Adrenal gland (tissue), 9 donors: ENCODE measurements at regions not wholly inside any gene's neighbourhood (a gene's known extent, or its start where the extent isn't known, plus 50 kb on each side); places are given as distances from the start of the nearest gene placed in this dataset.

ENCODE experiments used
- DNase-seq, 7 donors: peaks; one replicate each; pipeline ENCODE4 v3.0.0-alpha.2; 2019 to 2020
- H3K27ac ChIP-seq, 5 donors: fragments of 200-600 bp; sonication (generic) in 4 of 5; 1 replicate in 3 of 5; 2 replicates in 2 of 5; pipeline versions ENCODE4 v1.5.1 to v1.8.0; 2016 to 2020; ENCODE audit warnings: mild to moderate bottlenecking in 1 of 5
- H3K27me3 ChIP-seq: fragments of 200-600 bp; 2 replicates; pipeline ENCODE4 v1.8.0; 2021
- H3K36me3 ChIP-seq, 2 donors: fragments of 200-600 bp; replicated peaks in 1 of 2; 1 replicate in 1 of 2; 2 replicates in 1 of 2; pipeline versions ENCODE4 v1.5.1 to v1.8.0; 2018 to 2022
- H3K4me1 ChIP-seq, 2 donors: fragments of 200-600 bp; replicated peaks in 1 of 2; 1 replicate in 1 of 2; 2 replicates in 1 of 2; pipeline versions ENCODE4 v1.5.1 to v1.8.0; 2018 to 2021
- H3K4me3 ChIP-seq, 4 donors: fragments of 200-600 bp; sonication (generic) in 3 of 4; one replicate each; pipeline ENCODE4 v1.5.1; 2016 to 2018
- H3K9me3 ChIP-seq, 3 donors: fragments of 200-600 bp; sonication (generic) in 1 of 3; replicated peaks in 1 of 3; 1 replicate in 2 of 3; 2 replicates in 1 of 3; pipeline versions ENCODE4 v1.5.1 to v1.8.0; 2016 to 2021
- POLR2A ChIP-seq, 2 donors: fragments of 450-650 bp; IDR thresholded peaks; one replicate each; pipeline ENCODE4 v1.6.1; 2017; ENCODE audit warnings: antibody characterized with exemption in 2 of 2, mild to moderate bottlenecking in 2 of 2, moderate library complexity in 1 of 2
- WGBS, 4 donors: extraction: QIAGEN DNeasy Blood & Tissue Kit in 2 of 4; methylation state at CpG; one replicate each; pipeline versions ENCODE4 v1.1.5 to v1.1.7; 2013 to 2017; 5-methylcytosine and 5-hydroxymethylcytosine counted together
- intact Hi-C, 2 donors: fragments of 100-400 bp; cut with DNase I; formaldehyde crosslinking; loops; one replicate each; pipeline versions ENCODE4 v1.14.1 to v1.15.0; 2022 to 2023
- TF ChIP-seq, protein P1 (sequence below), 6 experiments: fragments of 450-650 bp in 4 of 6; fragments of 200-600 bp in 2 of 6; sonication (generic) in 1 of 6; IDR thresholded peaks; 1 replicate in 5 of 6; 2 replicates in 1 of 6; pipeline versions ENCODE4 v1.5.1 to v1.8.0; 2016 to 2021; ENCODE audit warnings: antibody characterized with exemption in 6 of 6, mild to moderate bottlenecking in 2 of 6, moderate library complexity in 1 of 6
- donor health status: healthy with polysubstance abuse.
- donor health status: Bipolar disorder and iron deficiency.
- donor health status: DM: yes; HTN: yes; CAD: no.
- donor health status: DM: no; HTN: no; CAD: no.
- donor health status: DM: no; HTN: no; CAD: no.

DNA sequence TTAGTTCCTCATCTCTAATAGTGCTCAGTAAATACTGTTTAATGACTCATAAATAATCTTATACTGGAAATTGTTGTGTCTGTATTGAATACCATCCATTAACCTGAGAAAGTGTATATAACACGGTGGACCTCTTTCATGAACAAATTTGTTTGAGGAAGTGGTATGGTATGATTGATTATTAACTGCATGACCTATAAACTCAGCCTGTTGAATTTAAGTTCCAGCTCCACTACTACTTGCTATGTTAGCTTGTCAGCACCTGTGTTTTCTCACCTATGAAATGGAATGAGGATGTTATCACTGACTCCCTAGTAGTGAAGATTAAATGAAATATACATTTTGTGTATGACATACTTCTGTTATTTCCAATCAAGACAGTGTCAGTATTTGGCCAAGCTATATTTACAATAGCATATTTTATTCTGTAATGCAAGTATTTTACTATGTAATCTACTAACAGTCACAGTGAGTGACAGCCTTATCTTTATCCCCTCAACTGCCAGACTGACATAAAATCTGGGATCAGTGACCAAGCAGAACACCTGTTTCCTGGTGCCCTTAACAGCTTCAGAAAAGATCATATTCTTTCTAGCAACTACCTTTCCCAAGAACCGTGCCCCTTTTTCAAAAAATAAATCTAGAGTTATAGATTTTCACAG, 77.3 kb upstream of the ITGA1 start:
- WGBS, 4 donors = 68 to 82% (median 70%) methylated on average over 2 of the region's 2 CpGs
- TF ChIP-seq, protein P1, sequence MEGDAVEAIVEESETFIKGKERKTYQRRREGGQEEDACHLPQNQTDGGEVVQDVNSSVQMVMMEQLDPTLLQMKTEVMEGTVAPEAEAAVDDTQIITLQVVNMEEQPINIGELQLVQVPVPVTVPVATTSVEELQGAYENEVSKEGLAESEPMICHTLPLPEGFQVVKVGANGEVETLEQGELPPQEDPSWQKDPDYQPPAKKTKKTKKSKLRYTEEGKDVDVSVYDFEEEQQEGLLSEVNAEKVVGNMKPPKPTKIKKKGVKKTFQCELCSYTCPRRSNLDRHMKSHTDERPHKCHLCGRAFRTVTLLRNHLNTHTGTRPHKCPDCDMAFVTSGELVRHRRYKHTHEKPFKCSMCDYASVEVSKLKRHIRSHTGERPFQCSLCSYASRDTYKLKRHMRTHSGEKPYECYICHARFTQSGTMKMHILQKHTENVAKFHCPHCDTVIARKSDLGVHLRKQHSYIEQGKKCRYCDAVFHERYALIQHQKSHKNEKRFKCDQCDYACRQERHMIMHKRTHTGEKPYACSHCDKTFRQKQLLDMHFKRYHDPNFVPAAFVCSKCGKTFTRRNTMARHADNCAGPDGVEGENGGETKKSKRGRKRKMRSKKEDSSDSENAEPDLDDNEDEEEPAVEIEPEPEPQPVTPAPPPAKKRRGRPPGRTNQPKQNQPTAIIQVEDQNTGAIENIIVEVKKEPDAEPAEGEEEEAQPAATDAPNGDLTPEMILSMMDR (IDR thresholded peaks at IDR 0.05) = no peak
- no peak for TF ChIP-seq POLR2A (IDR thresholded peaks at IDR 0.05)
- intact Hi-C loops = no loop called here

DNA sequence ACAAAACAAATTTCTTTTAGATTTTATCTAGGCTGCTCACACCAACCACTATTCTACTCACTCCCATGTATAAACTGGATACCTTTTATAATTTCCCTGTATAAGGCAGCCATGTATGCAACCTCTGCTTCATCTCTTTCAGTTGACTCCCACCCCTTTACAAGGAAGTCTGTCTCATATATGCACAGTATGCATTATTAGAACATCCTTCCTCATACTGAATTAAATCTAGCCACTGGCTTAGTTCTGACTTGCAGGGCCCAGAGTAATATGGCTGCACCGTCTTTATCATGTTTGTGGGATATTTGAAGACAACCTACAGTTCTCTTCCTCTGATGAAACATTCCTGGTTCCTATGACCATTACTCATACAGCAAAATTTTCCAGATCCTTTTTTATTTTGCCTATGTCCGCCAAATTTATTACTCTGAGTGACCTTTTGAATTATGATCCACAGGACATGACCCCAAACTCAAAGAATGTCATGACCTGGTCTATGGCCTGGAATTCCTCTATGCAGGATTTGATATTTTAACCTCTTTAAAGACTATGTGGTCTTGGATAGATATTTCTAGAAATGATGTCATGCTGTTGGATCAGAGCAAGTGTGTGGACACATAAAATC, 76.6 kb upstream of the ITGA1 start:
- H3K4me3 ChIP-seq = no peak overlapping the region
- DNase-seq = no peak
- TF ChIP-seq, protein P1 (IDR thresholded peaks at IDR 0.05) = no peak
- no peak for TF ChIP-seq POLR2A (IDR thresholded peaks at IDR 0.05)
- H3K27ac ChIP-seq = peak overlapping the region in 2 of 5 donors; percentile 31 to 67
- no peaks in the 10 kb centered on the region for H3K27me3 ChIP-seq
- 43 to 56% (median 52%) methylated on average over 2 of the region's 2 CpGs for WGBS, 4 donors
- intact Hi-C loops = no loop called here
- peaks cover 11 to 31% of the 10 kb centered on the region in 2 donors for H3K4me1 ChIP-seq
- no peaks in the 10 kb centered on the region for H3K9me3 ChIP-seq
- H3K36me3 ChIP-seq = no peaks in the 10 kb centered on the region

More for the DNA sequence above, 77.3 kb upstream of the ITGA1 start:
- DNase-seq = no peak
- H3K36me3 ChIP-seq = no peaks in the 10 kb centered on the region
- H3K9me3 ChIP-seq = no peaks in the 10 kb centered on the region
- H3K27me3 ChIP-seq = no peaks in the 10 kb centered on the region
- peak overlapping the region in 2 of 5 donors; percentile 31 to 67 for H3K27ac ChIP-seq
- H3K4me1 ChIP-seq = peaks cover 11 to 31% of the 10 kb centered on the region in 2 donors
- H3K4me3 ChIP-seq = no peak overlapping the region

DNA sequence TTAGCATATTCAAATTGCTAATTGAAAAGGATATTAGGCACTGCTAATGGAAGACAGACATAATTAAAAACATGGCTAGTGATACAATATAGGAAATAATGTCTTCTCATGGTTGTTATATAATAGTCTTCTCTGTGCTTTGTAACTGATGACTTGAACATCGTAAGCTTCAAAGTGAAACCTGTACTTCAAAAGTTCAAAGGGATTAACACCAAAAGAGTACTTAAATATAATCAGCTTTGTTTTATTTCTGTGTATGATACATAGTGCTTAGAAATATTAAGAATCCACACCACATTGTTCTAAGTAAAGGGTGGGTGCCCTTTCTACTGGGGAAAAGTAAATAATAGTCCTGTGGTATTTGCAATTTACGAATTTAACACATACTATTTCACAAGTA, 75.4 kb upstream of the ITGA1 start:
- 87 to 94% (median 89%) methylated on average over 2 of the region's 2 CpGs for WGBS, 4 donors
- no peak for DNase-seq
- Histone ChIP-seq H3K4me1 (peaks cover 11 to 31% of the 10 kb centered on the region in 2 donors), H3K36me3 (no peaks in the 10 kb centered on the region), H3K27me3 (no peaks in the 10 kb centered on the region), H3K4me3 (no peak overlapping the region), H3K9me3 (no peaks in the 10 kb centered on the region), H3K27ac (no peak overlapping the region)
- intact Hi-C loops = no loop called here
- no peak for TF ChIP-seq POLR2A (IDR thresholded peaks at IDR 0.05)
- TF ChIP-seq, protein P1 (IDR thresholded peaks at IDR 0.05) = no peak

DNA sequence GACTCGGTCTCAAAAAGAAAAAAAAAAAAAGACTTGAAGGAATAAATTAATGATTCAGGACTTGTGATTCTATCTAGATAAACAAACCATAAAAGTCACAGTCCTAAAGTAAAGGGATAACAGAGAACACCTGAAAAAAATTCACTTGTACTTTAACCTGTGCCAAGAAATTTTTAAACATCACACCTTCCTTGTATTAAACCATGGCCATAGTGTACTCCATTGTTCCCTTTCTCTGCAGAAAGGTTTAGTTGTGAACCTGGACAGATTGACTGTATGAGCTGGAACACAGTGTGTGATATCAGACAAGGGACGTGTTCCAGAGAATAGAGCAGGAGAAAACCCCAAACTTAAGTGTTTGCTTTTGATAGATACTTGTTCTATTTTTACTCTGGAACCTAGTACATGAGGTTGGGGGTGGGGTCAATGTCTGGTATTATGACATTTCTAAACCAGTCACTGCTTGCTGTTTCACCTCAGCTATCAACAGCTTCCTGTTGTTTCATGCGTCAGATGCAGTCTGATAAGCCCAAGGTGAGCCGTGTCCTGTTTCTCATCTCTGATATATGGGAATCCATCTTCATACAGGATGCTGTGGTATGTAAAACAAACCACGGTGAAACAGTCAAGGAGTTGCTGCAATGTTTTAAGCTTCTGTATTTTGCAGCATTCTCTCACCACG, 62.5 kb upstream of the ITGA1 start:
- DNase-seq = peak; percentile 44 to 75 (median 68)
- intact Hi-C loops = no loop called here
- H3K4me3 ChIP-seq = no peak overlapping the region
- H3K9me3 ChIP-seq = no peaks in the 10 kb centered on the region
- 11 to 18% (median 15%) methylated on average over 6 of the region's 6 CpGs for WGBS, 4 donors
- H3K27me3 ChIP-seq = no peaks in the 10 kb centered on the region
- H3K36me3 ChIP-seq = no peaks in the 10 kb centered on the region
- peaks cover 43 to 47% of the 10 kb centered on the region in 2 donors for H3K4me1 ChIP-seq
- peak overlapping the region; percentile 3 to 69 (median 56) for H3K27ac ChIP-seq
- TF ChIP-seq, protein P1 (IDR thresholded peaks at IDR 0.05) = no peak
- TF ChIP-seq POLR2A (IDR thresholded peaks at IDR 0.05) = no peak
